ENCODE measurements at regions not wholly inside any gene's neighbourhood (a gene's known extent, or its start where the extent isn't known, plus 50 kb on each side); places are given as distances from the start of the nearest gene placed in this dataset.

DNA sequence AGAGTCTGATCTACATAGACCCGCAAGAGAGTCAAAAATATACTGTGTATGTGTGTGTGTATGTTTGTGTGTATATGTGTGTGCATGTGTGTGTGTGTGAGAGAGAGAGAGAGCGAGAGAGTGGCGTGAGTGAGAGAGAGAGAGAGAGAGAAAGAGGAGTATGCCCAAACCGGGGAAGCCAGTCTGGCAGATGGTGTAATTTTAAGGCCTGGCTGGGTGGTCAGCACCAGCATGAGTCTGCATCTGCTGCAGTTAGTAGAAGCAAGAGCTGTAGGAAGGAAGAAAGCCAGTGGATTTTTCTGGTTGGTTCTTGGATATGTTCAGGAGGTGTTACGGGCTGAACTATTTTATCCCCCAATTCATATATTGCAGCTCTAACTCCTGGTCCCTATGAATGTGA, 75.2 kb downstream of the ACTBL2 start (continued):
- TF ChIP-seq ZIC2 (tag by site-specific recombination; IDR thresholded peaks at IDR 0.05) (no peak), KLF16 (tag by site-specific recombination; IDR thresholded peaks at IDR 0.05) (no peak), ZNF768 (tag by site-specific recombination; IDR thresholded peaks at IDR 0.05) (no peak)

GRCh38 chr5:57406641-57407040, 76.0 kb downstream of the ACTBL2 start:
- Histone ChIP-seq H3K9me3 (ENCODE audit: control insufficient read depth, insufficient read depth, low read depth, low read length) (no peaks in the 10 kb centered on the region), H3K4me1 (ENCODE audit: control insufficient read depth, insufficient read depth, low read length) (no peaks in the 10 kb centered on the region), H3K4me3 (ENCODE audit: low read depth, low read length) (no peak overlapping the region), H3K36me3 (ENCODE audit: control insufficient read depth in 2 of 2, insufficient read depth in 1 of 2, low read length in 2 of 2) (no peaks in the 10 kb centered on the region), H3K27ac (ENCODE audit: extremely low read depth, low read depth, low read length) (no peak overlapping the region)
- ChIA-PET CTCF (interaction anchor here (1.0 to 1.2 kb wide), 2 partner anchors 41 to 69 kb away, joined by 3 read pairs; no protein-coding TSS in a partner anchor), POLR2A (no interaction called here)
- no peak for TF ChIP-seq PRDM1 (tag by site-specific recombination; IDR thresholded peaks at IDR 0.05)
- TF ChIP-seq SALL2 (tag by site-specific recombination; IDR thresholded peaks at IDR 0.05; ENCODE audit: borderline replicate concordance) = no peak
- no peak for TF ChIP-seq ZNF488 (tag by site-specific recombination; IDR thresholded peaks at IDR 0.05)
- no peak for TF ChIP-seq ZBTB17 (tag by site-specific recombination; IDR thresholded peaks at IDR 0.05)
- no peak for TF ChIP-seq ZNF280C (tag by site-specific recombination; IDR thresholded peaks at IDR 0.05)
- no peak for TF ChIP-seq ZNF426 (tag by site-specific recombination; IDR thresholded peaks at IDR 0.05)
- TF ChIP-seq KLF7 (tag by site-specific recombination; IDR thresholded peaks at IDR 0.05; ENCODE audit: borderline replicate concordance) = no peak
- no peak for TF ChIP-seq ZNF416 (tag by site-specific recombination; IDR thresholded peaks at IDR 0.05)
- TF ChIP-seq ZNF791 (tag by site-specific recombination; IDR thresholded peaks at IDR 0.05) = no peak
- no peak for TF ChIP-seq CTCF (tag by site-specific recombination; IDR thresholded peaks at IDR 0.05)
- TF ChIP-seq, protein P1, sequence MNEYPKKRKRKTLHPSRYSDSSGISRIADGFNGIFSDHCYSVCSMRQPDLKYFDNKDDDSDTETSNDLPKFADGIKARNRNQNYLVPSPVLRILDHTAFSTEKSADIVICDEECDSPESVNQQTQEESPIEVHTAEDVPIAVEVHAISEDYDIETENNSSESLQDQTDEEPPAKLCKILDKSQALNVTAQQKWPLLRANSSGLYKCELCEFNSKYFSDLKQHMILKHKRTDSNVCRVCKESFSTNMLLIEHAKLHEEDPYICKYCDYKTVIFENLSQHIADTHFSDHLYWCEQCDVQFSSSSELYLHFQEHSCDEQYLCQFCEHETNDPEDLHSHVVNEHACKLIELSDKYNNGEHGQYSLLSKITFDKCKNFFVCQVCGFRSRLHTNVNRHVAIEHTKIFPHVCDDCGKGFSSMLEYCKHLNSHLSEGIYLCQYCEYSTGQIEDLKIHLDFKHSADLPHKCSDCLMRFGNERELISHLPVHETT (tag by site-specific recombination; IDR thresholded peaks at IDR 0.05) = no peak

GRCh38 chr5:57405984-57406383, 76.6 kb downstream of the ACTBL2 start:
- ChIA-PET CTCF (interaction anchor here (0.7 to 1.2 kb wide), 4 partner anchors 19 to 108 kb away, joined by 3 to 4 read pairs (median 3); no protein-coding TSS in a partner anchor), POLR2A (no interaction called here)
- H3K4me1 ChIP-seq (ENCODE audit: control insufficient read depth, insufficient read depth, low read length) = no peaks in the 10 kb centered on the region
- H3K4me3 ChIP-seq (ENCODE audit: low read depth, low read length) = no peak overlapping the region
- H3K9me3 ChIP-seq (ENCODE audit: control insufficient read depth, insufficient read depth, low read depth, low read length) = no peaks in the 10 kb centered on the region
- H3K36me3 ChIP-seq (ENCODE audit: control insufficient read depth in 2 of 2, insufficient read depth in 1 of 2, low read length in 2 of 2) = no peaks in the 10 kb centered on the region
- no peak overlapping the region for H3K27ac ChIP-seq (ENCODE audit: extremely low read depth, low read depth, low read length)
- TF ChIP-seq YY1 (tag by site-specific recombination; IDR thresholded peaks at IDR 0.05) (no peak), ZNF521 (tag by site-specific recombination; IDR thresholded peaks at IDR 0.05) (no peak), ZNF792 (tag by site-specific recombination; IDR thresholded peaks at IDR 0.05) (no peak), ZNF354C (tag by site-specific recombination; IDR thresholded peaks at IDR 0.05; ENCODE audit: borderline replicate concordance, low read depth) (no peak), ZNF768 (tag by site-specific recombination; IDR thresholded peaks at IDR 0.05) (no peak), ZNF473 (tag by site-specific recombination; IDR thresholded peaks at IDR 0.05) (no peak), ZNF274 (IDR thresholded peaks at IDR 0.05; ENCODE audit: low read length) (no peak), ZNF274 (tag by site-specific recombination; IDR thresholded peaks at IDR 0.05; ENCODE audit: borderline replicate concordance) (no peak), ZBTB48 (tag by site-specific recombination; IDR thresholded peaks at IDR 0.05) (no peak)
- TF ChIP-seq, protein P2, sequence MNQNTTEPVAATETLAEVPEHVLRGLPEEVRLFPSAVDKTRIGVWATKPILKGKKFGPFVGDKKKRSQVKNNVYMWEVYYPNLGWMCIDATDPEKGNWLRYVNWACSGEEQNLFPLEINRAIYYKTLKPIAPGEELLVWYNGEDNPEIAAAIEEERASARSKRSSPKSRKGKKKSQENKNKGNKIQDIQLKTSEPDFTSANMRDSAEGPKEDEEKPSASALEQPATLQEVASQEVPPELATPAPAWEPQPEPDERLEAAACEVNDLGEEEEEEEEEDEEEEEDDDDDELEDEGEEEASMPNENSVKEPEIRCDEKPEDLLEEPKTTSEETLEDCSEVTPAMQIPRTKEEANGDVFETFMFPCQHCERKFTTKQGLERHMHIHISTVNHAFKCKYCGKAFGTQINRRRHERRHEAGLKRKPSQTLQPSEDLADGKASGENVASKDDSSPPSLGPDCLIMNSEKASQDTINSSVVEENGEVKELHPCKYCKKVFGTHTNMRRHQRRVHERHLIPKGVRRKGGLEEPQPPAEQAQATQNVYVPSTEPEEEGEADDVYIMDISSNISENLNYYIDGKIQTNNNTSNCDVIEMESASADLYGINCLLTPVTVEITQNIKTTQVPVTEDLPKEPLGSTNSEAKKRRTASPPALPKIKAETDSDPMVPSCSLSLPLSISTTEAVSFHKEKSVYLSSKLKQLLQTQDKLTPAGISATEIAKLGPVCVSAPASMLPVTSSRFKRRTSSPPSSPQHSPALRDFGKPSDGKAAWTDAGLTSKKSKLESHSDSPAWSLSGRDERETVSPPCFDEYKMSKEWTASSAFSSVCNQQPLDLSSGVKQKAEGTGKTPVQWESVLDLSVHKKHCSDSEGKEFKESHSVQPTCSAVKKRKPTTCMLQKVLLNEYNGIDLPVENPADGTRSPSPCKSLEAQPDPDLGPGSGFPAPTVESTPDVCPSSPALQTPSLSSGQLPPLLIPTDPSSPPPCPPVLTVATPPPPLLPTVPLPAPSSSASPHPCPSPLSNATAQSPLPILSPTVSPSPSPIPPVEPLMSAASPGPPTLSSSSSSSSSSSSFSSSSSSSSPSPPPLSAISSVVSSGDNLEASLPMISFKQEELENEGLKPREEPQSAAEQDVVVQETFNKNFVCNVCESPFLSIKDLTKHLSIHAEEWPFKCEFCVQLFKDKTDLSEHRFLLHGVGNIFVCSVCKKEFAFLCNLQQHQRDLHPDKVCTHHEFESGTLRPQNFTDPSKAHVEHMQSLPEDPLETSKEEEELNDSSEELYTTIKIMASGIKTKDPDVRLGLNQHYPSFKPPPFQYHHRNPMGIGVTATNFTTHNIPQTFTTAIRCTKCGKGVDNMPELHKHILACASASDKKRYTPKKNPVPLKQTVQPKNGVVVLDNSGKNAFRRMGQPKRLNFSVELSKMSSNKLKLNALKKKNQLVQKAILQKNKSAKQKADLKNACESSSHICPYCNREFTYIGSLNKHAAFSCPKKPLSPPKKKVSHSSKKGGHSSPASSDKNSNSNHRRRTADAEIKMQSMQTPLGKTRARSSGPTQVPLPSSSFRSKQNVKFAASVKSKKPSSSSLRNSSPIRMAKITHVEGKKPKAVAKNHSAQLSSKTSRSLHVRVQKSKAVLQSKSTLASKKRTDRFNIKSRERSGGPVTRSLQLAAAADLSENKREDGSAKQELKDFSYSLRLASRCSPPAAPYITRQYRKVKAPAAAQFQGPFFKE (tag by site-specific recombination; IDR thresholded peaks at IDR 0.05; ENCODE audit: borderline replicate concordance) = no peak
